AG10803 (cell line): ENCODE measurements at regions not wholly inside any gene's neighbourhood (a gene's known extent, or its start where the extent isn't known, plus 50 kb on each side); places are given as distances from the start of the nearest gene placed in this dataset.
"Not testable (repeated sequence)": the region's sequence is repeated elsewhere in the genome, so short reads cannot be mapped to it uniquely, and the experiment has no call there.

Experiments used
- DNase-seq: peaks from one replicate; pipeline ENCODE4 v3.0.0; 2010; ENCODE audit warnings: low read depth
- H3K4me3 ChIP-seq: 2 replicates; pipeline ENCODE4 v1.5.1; 2011; ENCODE audit warnings: mild to moderate bottlenecking, low read length, control low read depth
- CTCF ChIP-seq: conservative IDR thresholded peaks from 2 replicates; pipeline ENCODE4 v1.5.1; 2011; ENCODE audit warnings: mild to moderate bottlenecking, low read length, control low read depth, inconsistent platforms

GRCh38 chr20:48035961-48036731 lies 250.9 kb upstream of the SULF2 start:
- DNase-seq = no peak
- no peak for TF ChIP-seq CTCF

GRCh38 chr20:48034751-48035150 lies 249.5 kb upstream of the SULF2 start:
- no peak for TF ChIP-seq CTCF
- H3K4me3 ChIP-seq = no peak overlapping the region
- DNase-seq = no peak

More at GRCh38 chr20:48035961-48036731, 250.9 kb upstream of the SULF2 start:
- H3K4me3 ChIP-seq = no peak overlapping the region

GRCh38 chr20:48033005-48033404 lies 247.7 kb upstream of the SULF2 start:
- not testable (repeated sequence) for DNase-seq, H3K4me3 ChIP-seq

GRCh38 chr20:48031122-48031521 lies 245.8 kb upstream of the SULF2 start:
- no peak for TF ChIP-seq CTCF
- H3K4me3 ChIP-seq = no peak overlapping the region
- no peak for DNase-seq

- DNase-seq = peak; percentile 39
- no peak overlapping the region for H3K4me3 ChIP-seq
- no peak for TF ChIP-seq CTCF
Observed at GRCh38 chr20:48026981-48027592, 241.8 kb upstream of the SULF2 start.

GRCh38 chr20:48025661-48026060 lies 240.4 kb upstream of the SULF2 start:
- H3K4me3 ChIP-seq = peak overlapping the region; percentile 54
- no peak for TF ChIP-seq CTCF
- peak; percentile 72 for DNase-seq

GRCh38 chr20:48025051-48025515 lies 239.8 kb upstream of the SULF2 start:
- H3K4me3 ChIP-seq = peak overlapping the region; percentile 54
- DNase-seq = peak; percentile 95

More at GRCh38 chr20:48025051-48025515, 239.8 kb upstream of the SULF2 start:
- peak; percentile 19; the same call in 1 of the 2 replicates for TF ChIP-seq CTCF
